GM12878 (cell line): ENCODE measurements at regions not wholly inside any gene's neighbourhood (a gene's known extent, or its start where the extent isn't known, plus 50 kb on each side); places are given as distances from the start of the nearest gene placed in this dataset.

Experiments used
- ATAC-seq: fragments of 200-7000 bp; cut with Tn5 transposase; 3 replicates; pipeline ENCODE4 v1.9.1; 2020; ENCODE audit warnings: mild to moderate bottlenecking, moderate library complexity
- BruUV-seq: library from RNA; stranded (reverse); fragments of 400-500 nt; replicated peaks from 2 replicates; lab custom pipeline; 2021; lab: Mats Ljungman, UMichigan
- CTCF ChIA-PET: fragments of 300-600 bp; sonication (Branson Sonifier 250); formaldehyde crosslinking; extraction: SDS; loops from one replicate; lab custom pipeline; 2021; ENCODE audit warnings: inconsistent platforms; lab: Yijun Ruan, JAX
- POLR2A ChIA-PET: fragments of 350-600 bp; formaldehyde crosslinking; extraction: SDS; loops from one replicate; lab custom pipeline; 2021; ENCODE audit warnings: inconsistent platforms; lab: Charles Lee
- RAD21 ChIA-PET: fragments of 300-600 bp; sonication (Branson Sonifier 250); formaldehyde crosslinking; loops from one replicate; lab custom pipeline; 2023; ENCODE audit warnings: antibody characterized with exemption; ENCODE audit not compliant: unreplicated experiment; lab: Charles Lee
- SMC1A ChIA-PET: fragments of 300-600 bp; sonication (Branson Sonifier 250); formaldehyde crosslinking; loops from one replicate; lab custom pipeline; 2023; ENCODE audit not compliant: unreplicated experiment, uncharacterized antibody; lab: Charles Lee
- DNase-seq: peaks from one replicate; pipeline ENCODE4 v3.0.0-alpha.2; 2011; ENCODE audit warnings: low read depth, low spot score
- FAIRE-seq: peaks from 3 replicates; lab custom pipeline; 2011; peaks lifted over from hg19 to GRCh38; lab: Jason Lieb, UNC
- H2AFZ ChIP-seq: 2 replicates; pipeline ENCODE4 v1.6.0; 2011; ENCODE audit warnings: low read depth, low read length, control low read depth; ENCODE audit not compliant: control insufficient read depth
- H3K27ac ChIP-seq: 2 replicates; pipeline ENCODE4 v1.5.1; 2011; ENCODE audit warnings: control low read depth; ENCODE audit not compliant: control insufficient read depth, insufficient read depth
- H3K27me3 ChIP-seq, 2 experiments: replicated peaks in 1 of 2; 2 replicates each; pipeline versions ENCODE4 v1.6.0 to v1.6.1; 2011; ENCODE audit warnings: low read length in 1 of 2; ENCODE audit not compliant: control insufficient read depth in 2 of 2, insufficient read depth in 2 of 2
- H3K36me3 ChIP-seq, 2 experiments: 2 replicates each; pipeline ENCODE4 v1.5.1; 2011; ENCODE audit warnings: low read length in 1 of 2; ENCODE audit not compliant: control insufficient read depth in 2 of 2, insufficient read depth in 2 of 2
- H3K4me1 ChIP-seq: 2 replicates; pipeline ENCODE4 v1.6.1; 2011; ENCODE audit warnings: mild to moderate bottlenecking, low read length, moderate library complexity, mixed read lengths; ENCODE audit not compliant: control insufficient read depth, insufficient read depth
- H3K4me2 ChIP-seq: 2 replicates; pipeline ENCODE4 v1.6.0; 2011; ENCODE audit warnings: control low read depth; ENCODE audit not compliant: control insufficient read depth, insufficient read depth
- H3K4me3 ChIP-seq: fragments of 200-600 bp; sonication (generic); 2 replicates; pipeline ENCODE4 v1.5.1; 2016
- H3K79me2 ChIP-seq: 2 replicates; pipeline ENCODE4 v1.6.0; 2011; ENCODE audit warnings: low read length; ENCODE audit not compliant: control insufficient read depth, insufficient read depth
- H3K9ac ChIP-seq: 2 replicates; pipeline ENCODE4 v1.8.0; 2011; ENCODE audit warnings: low read length, control low read depth, mixed read lengths; ENCODE audit not compliant: control insufficient read depth, insufficient read depth
- H3K9me3 ChIP-seq: replicated peaks from 3 replicates; pipeline ENCODE4 v1.5.1; 2011; ENCODE audit warnings: mild to moderate bottlenecking, low read length; ENCODE audit not compliant: control insufficient read depth, insufficient read depth
- H4K20me1 ChIP-seq: 2 replicates; pipeline ENCODE4 v1.6.0; 2011; ENCODE audit not compliant: control insufficient read depth, insufficient read depth
- BACH1 ChIP-seq: fragments of 450-650 bp; IDR thresholded peaks from 2 replicates; pipeline ENCODE4 v1.6.1; 2017; ENCODE audit warnings: mild to moderate bottlenecking, borderline replicate concordance
- CREM ChIP-seq: IDR thresholded peaks from 2 replicates; pipeline ENCODE4 v1.6.1; 2014; ENCODE audit warnings: antibody characterized with exemption, low read depth
- EGR1 ChIP-seq, 2 experiments: IDR thresholded peaks; 1 replicate in 1 of 2; 2 replicates in 1 of 2; pipeline ENCODE4 v1.6.1; 2011 to 2012; ENCODE audit warnings: low read depth in 2 of 2, low read length in 2 of 2, borderline replicate concordance in 1 of 2, mild to moderate bottlenecking in 1 of 2, moderate library complexity in 1 of 2
- ESRRA ChIP-seq: IDR thresholded peaks from 2 replicates; pipeline ENCODE4 v1.6.1; 2012; ENCODE audit warnings: mild to moderate bottlenecking, low read length, improper control_type of control experiment
- FOS ChIP-seq: IDR thresholded peaks from 3 replicates; pipeline ENCODE4 v1.6.1; 2011; ENCODE audit warnings: borderline replicate concordance; ENCODE audit not compliant: insufficient read length; ENCODE audit errors: extremely low read depth
- HCFC1 ChIP-seq: fragments of 150-350 bp; IDR thresholded peaks from 2 replicates; pipeline ENCODE4 v1.6.1; 2014; ENCODE audit warnings: low read length
- IRF3 ChIP-seq: fragments of 450-650 bp; IDR thresholded peaks from 2 replicates; pipeline ENCODE4 v1.6.1; 2014; ENCODE audit warnings: mild to moderate bottlenecking
- LARP7 ChIP-seq: fragments of 450-650 bp; IDR thresholded peaks from 2 replicates; pipeline ENCODE4 v1.6.1; 2017; ENCODE audit warnings: mild to moderate bottlenecking
- POU2F2 ChIP-seq: IDR thresholded peaks from 3 replicates; pipeline ENCODE4 v1.6.1; 2011; ENCODE audit warnings: low read depth, mild to moderate bottlenecking, low read length, borderline replicate concordance
- RUNX3 ChIP-seq: IDR thresholded peaks from 2 replicates; pipeline ENCODE4 v1.6.1; 2012; ENCODE audit warnings: low read length, inconsistent platforms
- SIN3A ChIP-seq: IDR thresholded peaks from 2 replicates; pipeline ENCODE4 v1.6.1; 2012; ENCODE audit warnings: low read depth, low read length, improper control_type of control experiment
- SIX5 ChIP-seq: IDR thresholded peaks from 2 replicates; pipeline ENCODE4 v1.6.1; 2011; ENCODE audit warnings: mild to moderate bottlenecking, low read depth, low read length, moderate library complexity; ENCODE audit not compliant: severe bottlenecking
- SMARCA5 ChIP-seq: fragments of 450-650 bp; IDR thresholded peaks from 2 replicates; pipeline ENCODE4 v1.6.1; 2017; ENCODE audit warnings: mild to moderate bottlenecking
- TCF7 ChIP-seq: IDR thresholded peaks from 2 replicates; pipeline ENCODE4 v1.6.1; 2014; ENCODE audit warnings: antibody characterized with exemption, borderline replicate concordance
- YBX1 ChIP-seq: fragments of 450-650 bp; IDR thresholded peaks from 2 replicates; pipeline ENCODE4 v1.6.1; 2016; ENCODE audit warnings: antibody characterized with exemption
- YY1 ChIP-seq: IDR thresholded peaks from 2 replicates; pipeline ENCODE4 v1.6.1; 2011; ENCODE audit warnings: low read depth, mild to moderate bottlenecking, low read length
- WGBS: methylation state at CpG from one replicate; pipeline ENCODE4 v1.1.6; 2016; ENCODE audit warnings: low lambda C conversion rate; ENCODE audit not compliant: insufficient replicate concordance, insufficient coverage; ENCODE audit errors: missing lambda C conversion rate; 5-methylcytosine and 5-hydroxymethylcytosine counted together
- in situ Hi-C: fragments of 300-500 bp; cut with MboI; formaldehyde crosslinking; loops from 9 replicates; pipeline ENCODE4 v1.14.3; 2018; ENCODE audit warnings: mixed read lengths
- intact Hi-C: fragments of 100-400 bp; cut with micrococcal nuclease; formaldehyde crosslinking; loops from one replicate; pipeline ENCODE4 v1.14.2; 2022; ENCODE audit not compliant: unreplicated experiment
- TF ChIP-seq, protein P1 (sequence below): IDR thresholded peaks from 2 replicates; pipeline ENCODE4 v1.6.1; 2011; ENCODE audit warnings: borderline replicate concordance, low read depth, mild to moderate bottlenecking, moderate library complexity, mixed read lengths, low read length; ENCODE audit not compliant: insufficient read depth; ENCODE audit errors: extremely low read length

GRCh38 chr11:134562941-134563471 lies 151.0 kb upstream of the B3GAT1 start:
- no peaks in the 10 kb centered on the region for H3K9me3 ChIP-seq
- BruUV-seq: no TSS peak

More at GRCh38 chr11:134562941-134563471, 151.0 kb upstream of the B3GAT1 start:
- DNase-seq (no peak), FAIRE-seq (no peak)
- Histone ChIP-seq H3K79me2 (no peaks in the 10 kb centered on the region), H3K27ac (no peak overlapping the region), H3K36me3 (no peaks in the 10 kb centered on the region), H3K4me1 (no peaks in the 10 kb centered on the region)
- in situ Hi-C loops: no loop called here
- CTCF ChIA-PET: no interaction called here
- TF ChIP-seq SIN3A: no peak
- no peak for TF ChIP-seq CREM
- no peak for TF ChIP-seq BACH1
- TF ChIP-seq TCF7: no peak
- TF ChIP-seq SIX5: no peak
- TF ChIP-seq, protein P1, sequence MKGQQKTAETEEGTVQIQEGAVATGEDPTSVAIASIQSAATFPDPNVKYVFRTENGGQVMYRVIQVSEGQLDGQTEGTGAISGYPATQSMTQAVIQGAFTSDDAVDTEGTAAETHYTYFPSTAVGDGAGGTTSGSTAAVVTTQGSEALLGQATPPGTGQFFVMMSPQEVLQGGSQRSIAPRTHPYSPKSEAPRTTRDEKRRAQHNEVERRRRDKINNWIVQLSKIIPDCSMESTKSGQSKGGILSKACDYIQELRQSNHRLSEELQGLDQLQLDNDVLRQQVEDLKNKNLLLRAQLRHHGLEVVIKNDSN: no peak
- no peak for TF ChIP-seq ESRRA
- TF ChIP-seq YBX1: no peak
- no peak for TF ChIP-seq FOS
- TF ChIP-seq RUNX3: no peak
- TF ChIP-seq POU2F2: no peak
- no peak for TF ChIP-seq HCFC1
- no peak for TF ChIP-seq LARP7
- no peak for TF ChIP-seq YY1
- TF ChIP-seq SMARCA5: no peak
- no peak for TF ChIP-seq IRF3
- TF ChIP-seq EGR1 (IDR thresholded peaks at IDR 0.05; ENCODE audit: borderline replicate concordance in 1 of 2, low read depth in 2 of 2, low read length in 2 of 2): no peak
- TF ChIP-seq, all 136 proteins: peak for 0
- POLR2A ChIA-PET: no interaction called here
- no peak overlapping the region for H3K4me3 ChIP-seq
- no peak overlapping the region for H3K4me2 ChIP-seq
- H3K9ac ChIP-seq: no peak overlapping the region
- intact Hi-C loops: no loop called here
- H4K20me1 ChIP-seq: no peaks in the 10 kb centered on the region
- no peaks in the 10 kb centered on the region; a peak in 1 of 4 replicates for H3K27me3 ChIP-seq
- 20% methylated on average over 7 of the region's 7 CpGs for WGBS
- no peak overlapping the region for H2AFZ ChIP-seq
- SMC1A ChIA-PET: no interaction called here
- RAD21 ChIA-PET: no interaction called here
- ATAC-seq: no peak
